Activated CD4-positive, CD25-positive, alpha-beta regulatory T cell (primary cell): ENCODE measurements at regions not wholly inside any gene's neighbourhood (a gene's known extent, or its start where the extent isn't known, plus 50 kb on each side); places are given as distances from the start of the nearest gene placed in this dataset.

Source experiments
- DNase-seq, 4 experiments: peaks; one replicate each; lab custom pipeline; 2025; lab: John Stamatoyannopoulos, UW

DNA sequence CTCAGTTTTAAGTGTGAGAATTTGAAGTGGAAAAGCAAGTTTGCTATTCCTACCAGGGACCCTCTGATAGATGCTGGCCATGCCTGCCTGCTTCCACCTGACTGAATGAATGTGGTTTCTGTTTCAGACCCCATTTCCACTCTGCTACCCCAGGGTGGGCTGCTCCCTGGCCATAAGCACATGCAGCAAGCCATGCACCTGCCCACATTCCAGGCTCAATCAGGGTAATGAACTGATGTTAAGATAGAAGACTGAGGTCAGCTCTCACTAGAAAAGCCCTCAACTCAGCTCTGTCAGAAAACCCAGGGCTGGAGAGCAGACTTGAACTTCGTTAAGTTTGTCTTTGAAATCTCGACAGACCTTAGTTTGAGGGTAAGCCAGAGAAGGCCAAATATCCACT is 333.9 kb downstream of the CYRIA start:
- no peak for DNase-seq

DNA sequence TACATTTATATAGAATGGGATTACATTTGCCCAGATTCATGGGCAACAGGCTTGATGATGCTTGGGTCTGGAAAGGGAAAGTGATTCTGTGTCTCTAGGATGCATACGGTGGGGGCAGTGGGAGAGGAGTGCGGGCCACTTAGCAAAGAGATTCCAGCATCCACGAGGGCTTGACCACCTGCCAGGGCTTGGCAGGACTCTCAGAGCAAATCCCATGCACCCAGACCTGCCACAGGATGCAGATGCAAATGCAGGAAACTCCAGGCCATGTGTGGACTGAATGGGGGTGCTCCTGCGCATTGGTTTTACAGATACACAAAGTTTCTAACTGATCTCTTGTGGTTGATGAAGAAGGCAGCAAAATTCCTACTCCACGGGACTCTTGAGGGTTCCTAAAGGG is 334.7 kb downstream of the CYRIA start:
- DNase-seq, result no peak

DNA sequence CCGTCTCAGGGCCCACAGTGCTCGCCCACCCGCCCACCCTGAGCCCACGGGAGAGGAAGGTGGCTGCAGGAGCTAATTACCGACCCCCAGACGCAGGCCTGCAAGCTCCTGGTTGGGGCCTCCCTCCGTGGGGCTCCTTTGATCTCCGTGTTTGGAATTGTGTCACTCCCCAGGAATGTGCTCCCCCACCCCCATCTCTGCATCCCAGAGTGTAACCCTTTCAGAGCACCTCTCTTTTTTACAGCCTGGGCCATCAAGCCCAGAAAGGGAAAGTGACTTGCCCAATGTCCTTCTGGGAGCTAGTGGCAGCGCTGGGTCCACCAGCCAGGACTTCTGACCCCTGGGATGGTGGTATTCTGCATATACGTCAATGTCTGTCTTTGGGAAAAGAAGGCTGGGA is 335.1 kb downstream of the CYRIA start:
- DNase-seq, result no peak

DNA sequence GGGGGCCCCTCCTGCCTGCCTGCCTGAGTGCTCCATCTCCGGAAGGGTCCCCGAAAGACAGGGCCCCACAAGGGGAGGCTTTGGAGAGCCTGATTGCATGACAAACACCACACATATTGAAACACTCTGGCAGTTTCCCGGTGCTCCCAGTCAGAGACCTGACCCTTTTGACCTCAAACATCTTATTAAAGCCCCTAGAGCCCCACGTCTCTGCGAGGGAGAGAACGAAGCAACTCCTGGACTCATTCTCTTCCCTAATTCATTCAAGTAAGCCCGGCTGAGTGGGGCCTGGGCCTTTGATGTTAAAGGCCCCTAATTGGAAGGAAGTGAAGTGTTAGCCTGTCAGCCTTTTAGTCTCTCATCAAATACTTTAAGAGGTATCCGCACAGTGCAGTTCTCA is 335.6 kb downstream of the CYRIA start:
- no peak for DNase-seq

DNA sequence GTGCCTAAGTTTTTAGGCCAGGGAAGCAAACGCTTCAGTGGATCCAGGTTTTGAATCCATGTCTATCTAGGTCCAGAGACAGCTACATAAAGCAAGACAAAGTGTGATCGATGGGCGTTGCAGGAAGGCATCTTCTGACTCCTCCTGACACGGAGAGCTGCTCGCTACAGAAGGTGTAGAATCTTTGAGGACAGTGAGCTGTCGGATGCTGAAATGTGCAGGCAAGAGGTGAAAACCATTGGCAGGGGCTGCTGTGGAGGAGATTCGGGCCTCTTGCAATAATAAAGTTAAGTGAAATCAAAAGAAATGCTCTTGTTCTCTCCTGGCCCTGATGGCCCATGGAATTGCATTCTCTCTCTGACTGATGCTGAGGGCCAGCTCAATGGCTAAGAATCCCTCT is 336.2 kb downstream of the CYRIA start:
- DNase-seq, result no peak

DNA sequence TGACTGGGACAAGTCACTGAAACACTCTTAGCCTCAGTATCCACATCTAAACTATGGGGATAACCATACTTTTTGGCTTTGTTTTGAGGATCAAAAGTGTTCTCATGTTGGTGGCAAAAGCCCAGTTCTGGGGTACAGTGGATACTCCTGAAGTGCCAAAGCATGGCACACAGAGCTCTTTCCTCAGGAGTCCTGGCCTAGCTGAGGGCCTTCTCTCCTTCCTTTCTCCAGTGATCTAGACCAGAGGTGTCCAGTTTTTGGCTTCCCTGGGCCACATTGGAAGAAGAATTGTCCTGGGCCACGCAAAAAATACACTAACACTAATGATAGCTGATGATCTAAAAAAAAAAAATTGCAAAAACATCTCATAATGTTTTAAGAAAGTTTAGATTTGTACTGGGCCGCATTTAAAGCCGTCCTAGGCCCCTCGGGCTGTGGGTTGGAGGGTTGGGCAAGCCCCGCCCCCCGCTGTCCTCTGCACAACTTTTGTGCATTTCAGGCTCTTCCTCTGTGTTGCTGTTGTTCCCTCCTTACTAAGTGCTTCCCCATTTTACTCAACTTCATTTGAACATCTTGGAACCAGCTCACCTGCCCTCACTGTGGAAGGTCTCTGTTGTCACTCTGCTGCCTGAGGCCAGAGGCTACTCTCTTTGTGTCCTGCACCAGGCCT is 337.0 kb downstream of the CYRIA start:
- DNase-seq, result no peak

DNA sequence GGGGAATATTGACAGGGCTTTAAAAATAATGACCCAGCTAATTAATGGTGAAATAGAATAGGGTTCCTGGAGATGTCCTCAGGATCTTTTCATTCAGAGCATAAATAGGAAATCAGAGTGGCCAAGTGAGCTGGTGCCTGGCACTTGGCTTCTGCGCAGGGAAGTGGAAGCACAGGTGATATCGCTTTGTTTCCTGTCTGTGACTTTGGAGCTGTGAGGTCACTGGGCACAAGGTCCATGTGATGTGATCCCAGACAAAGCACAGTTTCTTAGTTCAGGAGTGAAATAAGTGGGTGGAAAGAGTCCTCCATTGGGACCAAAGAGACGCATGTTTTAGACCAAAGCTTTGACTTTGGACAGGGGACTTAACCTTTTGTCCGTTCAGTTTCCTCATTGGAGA is 338.3 kb downstream of the CYRIA start:
- DNase-seq, result no peak

DNA sequence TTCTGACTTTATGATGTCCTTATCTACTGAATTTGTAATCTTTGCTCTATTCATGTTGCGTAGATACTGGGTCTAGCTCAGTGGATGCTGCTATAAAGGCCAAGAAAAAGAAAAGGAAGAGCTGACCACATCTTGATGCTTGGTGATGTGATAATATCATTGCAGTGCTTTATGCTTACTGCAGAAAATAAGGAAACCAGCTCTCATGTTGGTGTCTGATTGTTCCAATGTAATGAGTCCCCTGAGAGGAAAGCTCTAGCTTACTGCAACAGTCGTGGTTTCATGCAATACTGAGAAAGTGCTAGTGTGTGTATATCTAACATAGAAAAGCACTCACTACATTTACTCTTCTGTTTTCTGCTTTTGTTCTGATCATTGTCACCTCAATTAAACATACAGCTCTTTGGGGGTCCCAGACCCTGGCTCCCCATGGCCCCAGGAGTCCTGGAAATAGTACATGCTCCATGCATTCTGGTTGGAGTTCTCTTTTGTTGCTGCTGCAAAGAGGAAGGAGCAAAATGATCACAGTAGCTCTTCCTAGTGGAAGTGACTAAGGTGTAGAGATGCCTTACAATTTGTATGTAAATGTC is 338.8 kb downstream of the CYRIA start:
- DNase-seq, result no peak

DNA sequence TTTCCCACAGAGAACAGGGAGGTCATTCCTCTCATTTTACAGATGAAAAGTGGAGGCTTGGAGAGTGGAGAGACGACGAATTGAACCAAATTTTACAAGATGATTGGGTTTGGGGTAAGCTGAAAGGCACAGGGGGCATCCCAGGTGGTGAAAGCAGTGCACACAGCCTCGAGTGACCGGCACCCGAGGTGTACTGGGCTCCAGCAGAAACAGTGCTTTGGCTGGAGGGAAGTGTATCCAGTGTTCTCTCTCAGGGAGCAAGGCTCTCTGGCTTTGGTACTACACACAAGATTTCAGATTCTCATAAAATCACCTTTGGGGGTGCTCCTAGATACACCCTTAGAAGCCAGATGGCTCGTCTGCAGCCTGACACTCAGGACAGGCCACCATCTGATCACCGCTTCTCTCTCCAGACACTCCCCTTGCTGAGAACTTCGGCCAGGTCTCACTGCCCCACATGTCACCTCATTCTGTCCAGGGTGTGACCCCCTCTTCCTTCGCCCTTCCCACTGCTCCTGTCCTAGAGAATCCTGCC is 339.6 kb downstream of the CYRIA start:
- no peak for DNase-seq

DNA sequence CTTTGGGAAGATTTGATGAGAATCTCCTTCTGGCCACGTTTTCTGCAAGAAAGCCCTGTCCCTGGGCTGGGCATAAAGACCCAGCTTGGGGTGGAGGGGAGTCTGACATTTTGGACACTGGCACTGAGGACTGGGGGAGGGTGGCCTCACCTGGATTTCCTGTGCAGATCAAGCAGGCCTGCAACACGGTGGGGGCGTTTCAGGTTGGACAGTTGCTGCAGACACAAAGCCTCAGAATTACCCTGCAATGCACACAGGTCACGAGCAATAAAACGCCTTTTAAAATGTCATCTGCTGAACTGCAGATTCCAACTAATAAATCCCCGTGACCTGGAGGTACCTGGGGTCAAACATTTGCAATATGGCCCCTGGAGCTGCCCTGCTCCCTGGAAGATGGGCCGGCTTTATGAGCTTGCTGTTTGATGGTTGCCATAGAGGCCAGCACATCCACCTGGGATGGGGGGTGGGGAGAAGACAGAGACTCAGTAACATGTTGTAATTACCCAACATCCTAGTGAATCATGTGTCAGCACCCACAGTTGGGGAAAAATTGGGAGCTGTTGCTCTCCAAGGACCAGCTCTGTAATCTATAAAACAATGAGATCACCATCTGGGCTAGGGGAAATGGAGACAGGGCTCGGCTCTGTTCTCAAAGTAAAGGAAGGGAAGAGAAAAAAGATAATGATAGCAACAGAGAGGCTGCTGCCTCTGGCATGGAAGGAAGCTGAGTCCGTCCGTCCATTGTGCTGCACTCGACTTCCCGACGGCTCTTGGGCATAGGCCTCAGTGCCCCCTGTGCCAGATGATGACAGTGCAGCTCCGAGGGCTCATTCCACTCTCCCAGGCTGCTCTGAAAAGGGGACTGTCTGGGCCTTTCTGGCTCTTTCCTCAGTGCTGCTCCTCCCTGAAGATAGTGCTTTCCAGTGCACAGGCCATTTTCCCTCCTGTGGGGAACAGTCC is 340.3 kb downstream of the CYRIA start:
- no peak for DNase-seq

DNA sequence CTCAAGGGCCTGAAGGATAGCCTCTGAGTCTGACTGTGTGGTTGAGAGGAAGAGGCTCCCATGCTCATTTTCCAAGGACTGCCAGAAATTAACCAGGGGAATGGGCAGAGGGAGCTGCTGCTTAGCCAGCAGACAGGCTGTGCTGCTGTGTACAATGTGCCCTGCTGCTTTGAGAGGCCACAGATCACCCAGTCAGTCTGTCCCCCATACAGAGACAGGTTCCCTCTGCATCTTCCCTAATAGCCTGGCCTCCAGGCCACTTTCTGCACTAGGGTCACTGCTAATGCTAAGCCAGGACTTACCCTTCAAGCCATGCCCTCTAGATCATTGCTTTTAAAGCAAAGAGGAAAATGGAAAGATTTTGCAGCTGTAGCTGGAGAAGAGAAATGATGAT is 341.1 kb downstream of the CYRIA start:
- no peak for DNase-seq

DNA sequence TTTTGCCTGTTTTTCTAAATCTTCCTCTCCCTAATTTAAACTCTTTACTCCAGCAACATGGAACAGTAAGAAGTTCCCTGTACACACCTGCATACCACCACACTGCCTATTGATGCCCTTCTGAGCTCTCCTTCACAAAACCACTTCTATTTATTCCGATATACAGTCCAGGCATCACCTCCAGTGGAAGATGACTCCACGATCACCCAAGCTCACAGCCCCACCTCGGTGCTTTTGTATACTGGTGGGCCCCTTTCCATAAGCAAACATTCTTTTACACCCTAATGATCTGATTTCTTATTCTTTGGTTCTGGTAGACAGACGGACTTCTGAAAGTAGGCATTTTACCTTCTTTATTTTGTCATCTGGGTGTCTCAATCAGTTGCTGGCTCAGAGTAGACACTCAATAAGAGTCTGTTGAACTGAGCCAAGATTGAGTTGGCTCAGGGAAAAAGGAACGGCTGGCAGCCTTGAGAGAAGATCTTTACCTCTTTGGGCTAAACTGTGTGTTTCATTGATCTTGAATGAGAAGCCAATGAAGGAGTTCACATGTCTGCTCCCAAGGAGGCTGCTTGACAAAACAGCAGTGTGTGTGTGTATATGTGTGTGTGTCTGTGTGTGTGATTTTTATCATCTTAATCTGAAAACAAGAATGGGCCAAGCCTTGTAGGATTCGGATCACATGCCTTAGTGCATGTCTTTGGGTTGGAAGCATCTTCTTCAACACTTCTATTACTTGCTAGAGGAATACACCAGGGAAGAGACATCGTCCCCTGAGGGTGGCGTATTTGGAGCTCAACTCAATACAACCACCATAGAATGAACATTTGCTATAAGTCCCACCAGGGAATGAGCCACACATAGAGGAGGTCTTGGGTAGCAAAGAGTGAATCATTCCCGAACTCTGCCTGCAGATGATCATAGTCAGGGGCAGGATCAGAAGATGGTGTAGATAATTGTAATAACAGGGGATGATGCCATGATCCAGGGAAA is 341.8 kb downstream of the CYRIA start:
- no peak for DNase-seq

DNA sequence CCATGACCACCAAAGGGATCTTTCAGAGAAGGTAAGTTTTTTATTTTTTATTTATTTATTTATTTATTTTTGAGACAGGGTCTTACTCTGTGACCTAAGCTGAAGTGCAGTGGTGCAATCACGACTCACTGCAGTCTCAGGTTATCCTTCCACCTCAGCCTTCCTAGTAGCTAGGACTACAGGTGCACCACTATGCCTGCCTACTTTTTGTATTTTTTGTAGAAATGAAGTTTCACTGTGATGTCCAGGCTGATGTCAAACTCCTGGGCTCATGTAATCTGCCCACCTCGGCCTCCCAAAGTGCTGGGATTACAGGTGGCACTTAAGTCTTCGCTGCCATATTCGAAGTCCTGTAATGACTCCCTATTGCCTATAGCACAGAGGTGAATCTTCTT is 342.5 kb downstream of the CYRIA start:
- DNase-seq, result no peak

DNA sequence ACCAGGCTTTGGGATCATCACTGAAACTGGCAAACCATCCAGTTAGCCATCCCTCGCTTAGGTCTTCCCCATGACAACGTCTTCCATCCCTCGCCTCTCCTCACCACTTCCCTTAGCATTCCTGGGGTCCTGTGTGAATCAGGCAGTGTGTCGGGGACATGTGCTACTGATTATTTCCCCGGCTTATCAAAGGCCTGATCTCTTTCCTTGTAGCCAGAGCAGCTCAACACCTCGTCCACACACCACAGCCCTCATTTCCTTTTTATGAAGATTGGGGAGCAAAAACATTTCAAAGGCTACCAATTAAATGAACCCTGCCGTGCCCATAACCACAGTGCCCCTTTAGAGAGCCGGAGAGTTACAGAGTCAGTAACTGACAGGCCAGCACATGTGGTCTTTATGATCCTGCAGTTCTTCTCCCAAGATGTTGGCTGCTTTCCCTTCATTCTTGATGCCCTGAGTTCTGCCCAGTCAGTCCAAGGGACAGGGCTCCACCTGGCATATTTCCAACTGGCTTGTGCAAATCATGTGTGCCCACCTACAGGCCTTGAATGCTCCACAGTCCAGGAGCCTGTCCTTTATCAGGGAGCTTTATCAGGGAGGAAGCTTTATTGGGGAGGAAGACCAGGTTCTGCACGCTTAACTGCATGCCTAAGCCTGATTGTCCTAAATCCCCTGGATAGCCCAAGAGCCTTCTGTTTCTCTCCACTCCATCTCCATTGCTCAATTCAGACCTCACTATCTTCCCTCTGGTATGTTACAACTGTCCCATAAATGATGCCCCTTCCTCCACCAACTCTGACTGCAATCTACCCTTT is 343.1 kb downstream of the CYRIA start:
- DNase-seq, result no peak

DNA sequence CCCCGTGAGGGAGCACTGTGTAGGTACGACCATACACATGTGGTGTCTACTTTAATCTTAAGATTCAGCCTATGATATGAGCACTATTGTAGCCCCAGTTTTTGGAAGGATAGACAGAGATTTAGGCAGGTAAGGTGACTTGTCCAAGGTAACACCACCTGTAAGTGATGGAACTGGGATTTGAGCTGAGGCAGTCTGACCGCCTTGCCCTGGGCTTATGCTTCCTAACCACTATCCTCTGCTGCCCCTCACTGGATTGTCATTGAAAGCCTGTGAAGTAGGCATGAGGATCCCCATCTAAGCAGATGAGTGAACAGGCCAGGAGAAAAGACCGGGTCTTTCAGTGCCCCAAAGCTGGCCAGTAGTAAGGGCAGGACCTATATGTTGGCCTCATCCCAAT is 343.8 kb downstream of the CYRIA start:
- DNase-seq, result no peak

DNA sequence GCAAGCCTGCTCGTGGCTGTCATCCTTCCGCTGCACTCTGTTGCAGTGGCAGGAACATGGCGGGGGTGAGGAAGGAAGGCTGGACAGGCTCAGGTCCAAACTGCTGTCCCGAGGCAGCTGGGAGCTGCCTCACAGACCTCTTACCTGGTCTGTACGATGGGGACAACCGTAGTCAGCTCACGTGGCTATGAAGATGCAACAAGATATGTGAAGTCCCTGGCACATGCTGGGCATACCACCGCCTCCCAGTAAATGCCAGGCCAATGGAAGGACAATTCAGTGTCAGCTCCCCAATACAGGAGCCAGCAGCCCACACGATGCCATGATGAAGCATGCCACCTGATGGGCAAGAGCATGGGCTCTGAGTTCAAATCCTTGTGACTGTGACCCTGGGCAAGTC is 344.4 kb downstream of the CYRIA start:
- DNase-seq, result no peak

DNA sequence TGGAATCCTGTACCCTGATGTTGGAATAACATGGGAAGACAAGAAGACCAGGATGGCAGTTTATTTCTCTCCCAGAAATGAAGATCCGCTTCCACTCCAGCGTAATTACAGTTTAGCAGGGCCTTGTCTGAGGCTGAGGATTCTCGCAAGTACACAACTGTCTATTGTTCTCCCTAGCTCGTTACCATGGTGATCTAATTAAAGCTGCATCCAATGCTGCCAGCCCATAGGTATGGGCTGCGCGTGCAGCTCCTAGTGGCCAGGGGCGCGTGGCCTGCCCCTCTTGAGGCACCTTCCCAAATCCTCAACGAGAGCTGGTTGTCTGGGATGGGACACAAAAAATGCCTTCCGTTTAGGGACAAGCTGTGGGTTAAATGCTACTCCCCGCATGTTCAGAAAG is 344.9 kb downstream of the CYRIA start:
- no peak for DNase-seq

DNA sequence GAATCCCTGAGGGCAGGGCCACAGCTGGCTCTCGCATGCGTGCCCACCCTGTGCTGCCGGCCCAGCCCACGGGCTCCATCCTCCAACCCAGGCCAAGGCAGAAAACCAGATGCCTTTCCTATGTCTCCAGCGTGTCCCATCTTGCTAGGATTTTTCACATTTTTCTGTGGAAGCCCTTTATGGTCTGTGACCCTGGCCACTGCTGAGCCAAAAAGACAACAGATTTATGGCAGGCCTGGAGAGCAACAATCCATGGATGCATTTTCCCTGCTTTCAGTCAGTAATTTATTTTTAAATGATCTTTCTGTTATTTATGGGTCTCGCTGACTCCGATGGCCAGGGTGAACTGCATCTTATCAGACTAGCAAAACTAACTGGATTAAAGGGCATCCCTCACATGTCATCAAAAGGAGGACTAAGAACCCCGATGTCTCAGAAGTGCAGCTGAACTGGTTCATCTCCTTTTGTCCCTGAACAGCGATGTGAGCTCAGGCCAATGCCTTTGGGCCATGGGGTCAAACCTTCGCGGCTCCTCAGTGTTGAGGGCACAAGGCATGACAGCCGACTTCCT is 346.0 kb downstream of the CYRIA start:
- DNase-seq, result no peak

DNA sequence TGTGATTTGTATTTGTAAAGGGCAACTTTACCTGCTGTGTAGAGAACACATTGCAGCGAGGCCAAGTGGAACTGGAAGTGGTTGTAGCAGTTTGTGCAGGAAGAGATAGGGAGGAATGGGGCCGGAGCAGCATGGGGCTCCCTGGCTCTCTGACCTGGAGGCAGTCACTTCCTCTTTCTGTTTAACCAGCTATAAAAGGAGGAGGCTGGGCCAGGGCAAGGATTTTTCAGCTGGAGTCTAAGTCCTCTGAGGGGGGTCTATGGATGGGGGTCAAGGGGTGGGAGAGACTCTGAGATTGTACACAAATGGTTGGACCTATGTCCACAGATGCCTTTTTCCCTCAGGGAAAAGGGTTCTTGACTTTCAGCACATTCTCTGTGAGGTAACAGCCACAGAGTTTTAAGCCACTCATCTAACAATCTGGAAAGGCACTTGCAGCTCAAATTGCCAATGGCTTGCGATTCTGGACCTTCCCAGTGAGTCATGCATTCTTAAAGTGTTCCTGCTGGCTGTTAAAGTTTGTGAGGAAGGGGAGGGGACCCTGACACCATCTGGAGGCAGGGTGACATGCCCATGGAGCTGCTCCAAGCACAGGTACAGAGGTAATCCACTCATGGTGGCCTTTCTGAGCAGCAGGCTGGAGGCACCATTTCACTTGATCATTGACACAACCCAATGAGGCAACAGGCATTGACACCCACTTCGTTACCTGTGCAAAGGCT is 347.0 kb downstream of the CYRIA start:
- DNase-seq, result no peak

DNA sequence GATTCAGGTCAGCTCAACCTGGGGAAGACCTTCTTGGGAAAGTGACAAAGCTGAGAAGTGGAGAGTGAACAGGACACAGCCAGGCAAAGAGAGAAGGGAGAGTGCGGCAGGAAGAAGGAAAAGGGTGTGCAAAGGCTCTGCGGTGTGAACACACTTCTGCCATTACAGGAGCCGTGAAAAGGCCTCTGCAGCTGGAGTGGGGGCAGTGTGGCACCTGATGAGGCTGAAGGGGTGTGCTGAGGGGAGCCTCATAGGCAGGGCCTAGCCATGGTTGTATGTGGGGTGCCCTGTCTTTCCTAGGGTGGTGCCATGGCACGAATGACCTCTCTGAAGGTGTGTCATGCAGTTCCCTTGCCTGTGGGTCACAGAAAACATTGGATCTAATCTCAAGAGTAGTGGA is 347.6 kb downstream of the CYRIA start:
- DNase-seq, result no peak
